IMR-90 (cell line): ENCODE measurements at regions not wholly inside any gene's neighbourhood (a gene's known extent, or its start where the extent isn't known, plus 50 kb on each side); places are given as distances from the start of the nearest gene placed in this dataset.
A peak's percentile ranks its signal among the peaks of the same experiment; 100 is the strongest.

Experiments
- ATAC-seq: fragments of 200-7000 bp; cut with Tn5 transposase; 2 replicates; pipeline ENCODE4 v1.9.1; 2020; ENCODE audit warnings: low read depth, mild to moderate bottlenecking, moderate library complexity
- BruUV-seq: library from RNA; stranded (reverse); fragments of 400-500 nt; replicated peaks from 2 replicates; lab custom pipeline; 2021; lab: Mats Ljungman, UMichigan
- CTCF ChIA-PET: fragments of 300-600 bp; formaldehyde crosslinking; extraction: SDS; loops from one replicate; lab custom pipeline; 2021; ENCODE audit warnings: antibody characterized with exemption; lab: Yijun Ruan, JAX
- POLR2A ChIA-PET: fragments of 300-600 bp; sonication (Branson Sonifier 250); formaldehyde crosslinking; loops from one replicate; lab custom pipeline; 2022; ENCODE audit warnings: antibody characterized with exemption; ENCODE audit not compliant: unreplicated experiment; lab: Charles Lee
- DNase-seq: peaks from one replicate; pipeline ENCODE4 v3.0.0; 2013
- H2AFZ ChIP-seq: replicated peaks from 2 replicates; pipeline ENCODE3; 2013; ENCODE audit warnings: low read length, mild to moderate bottlenecking; ENCODE audit not compliant: poor library complexity
- H2AK5ac ChIP-seq: 2 replicates; pipeline ENCODE4 v1.6.1; 2013; ENCODE audit warnings: low read depth, low read length, inconsistent platforms
- H2AK9ac ChIP-seq: replicated peaks from 2 replicates; pipeline ENCODE3; 2013; ENCODE audit warnings: mild to moderate bottlenecking, low read depth, low read length, moderate library complexity; ENCODE audit not compliant: poor library complexity
- H2BK120ac ChIP-seq: 2 replicates; pipeline ENCODE4 v1.6.1; 2013; ENCODE audit warnings: low read depth, low read length, inconsistent platforms
- H2BK15ac ChIP-seq: 3 replicates; pipeline ENCODE4 v1.6.1; 2013; ENCODE audit warnings: low read depth, low read length, inconsistent platforms
- H2BK20ac ChIP-seq: 2 replicates; pipeline ENCODE4 v1.6.1; 2013; ENCODE audit warnings: low read depth, mild to moderate bottlenecking, inconsistent platforms, low read length, moderate library complexity
- H2BK5ac ChIP-seq: 2 replicates; pipeline ENCODE4 v1.6.1; 2013; ENCODE audit warnings: mild to moderate bottlenecking, low read depth, low read length, inconsistent platforms; ENCODE audit not compliant: poor library complexity, severe bottlenecking
- H3K14ac ChIP-seq: replicated peaks from 2 replicates; pipeline ENCODE4 v1.6.1; 2013; ENCODE audit warnings: low read depth, low read length, inconsistent platforms
- H3K18ac ChIP-seq: 2 replicates; pipeline ENCODE4 v1.6.1; 2013; ENCODE audit warnings: low read depth, low read length, control low read depth
- H3K23ac ChIP-seq: 2 replicates; pipeline ENCODE4 v1.6.1; 2013; ENCODE audit warnings: low read depth, low read length, inconsistent platforms
- H3K27ac ChIP-seq: 2 replicates; pipeline ENCODE4 v1.5.1; 2013; ENCODE audit warnings: mild to moderate bottlenecking, control low read depth, low read length; ENCODE audit not compliant: insufficient read depth
- H3K27me3 ChIP-seq: 2 replicates; pipeline ENCODE4 v1.6.1; 2013; ENCODE audit warnings: low read length; ENCODE audit not compliant: control insufficient read depth, insufficient read depth
- H3K36me3 ChIP-seq: 2 replicates; pipeline ENCODE4 v1.6.1; 2013; ENCODE audit warnings: low read length, mixed read lengths; ENCODE audit not compliant: control insufficient read depth, insufficient read depth
- H3K4ac ChIP-seq: 2 replicates; pipeline ENCODE4 v1.6.1; 2013; ENCODE audit warnings: low read depth, low read length, inconsistent platforms
- H3K4me1 ChIP-seq: 2 replicates; pipeline ENCODE4 v1.6.1; 2013; ENCODE audit warnings: low read length, mixed read lengths; ENCODE audit not compliant: control insufficient read depth, insufficient read depth
- H3K4me2 ChIP-seq: 2 replicates; pipeline ENCODE4 v1.6.1; 2013; ENCODE audit warnings: low read depth, mild to moderate bottlenecking, control low read depth, low read length, moderate library complexity
- H3K4me3 ChIP-seq: 2 replicates; pipeline ENCODE4 v1.5.1; 2013; ENCODE audit warnings: low read depth, mild to moderate bottlenecking, control low read depth, low read length, moderate library complexity; ENCODE audit not compliant: insufficient read depth
- H3K56ac ChIP-seq: 2 replicates; pipeline ENCODE4 v1.6.1; 2013; ENCODE audit warnings: low read length, inconsistent platforms; ENCODE audit not compliant: insufficient read depth; ENCODE audit errors: extremely low read depth
- H3K79me1 ChIP-seq, 2 experiments: 2 replicates each; pipeline ENCODE4 v1.6.1; 2013; ENCODE audit warnings: low read length in 2 of 2, inconsistent platforms in 1 of 2, low read depth in 1 of 2
- H3K9ac ChIP-seq: 2 replicates; pipeline ENCODE4 v1.6.1; 2013; ENCODE audit warnings: low read depth, low read length, control low read depth
- H3K9me1 ChIP-seq: 2 replicates; pipeline ENCODE4 v1.6.1; 2013; ENCODE audit warnings: low read length, inconsistent platforms; ENCODE audit not compliant: insufficient read depth
- H3K9me3 ChIP-seq: 2 replicates; pipeline ENCODE4 v1.6.1; 2013; ENCODE audit warnings: low read length; ENCODE audit not compliant: control insufficient read depth, insufficient read depth
- H4K20me1 ChIP-seq: 2 replicates; pipeline ENCODE4 v1.6.1; 2013; ENCODE audit warnings: low read length, inconsistent platforms; ENCODE audit not compliant: insufficient read depth
- H4K5ac ChIP-seq: 2 replicates; pipeline ENCODE4 v1.6.1; 2013; ENCODE audit warnings: mild to moderate bottlenecking, low read depth, low read length, control low read depth
- H4K8ac ChIP-seq, 2 experiments: 2 replicates each; pipeline ENCODE4 v1.6.1; 2013; ENCODE audit warnings: low read depth in 2 of 2, low read length in 2 of 2, control low read depth in 1 of 2, inconsistent platforms in 1 of 2
- H4K91ac ChIP-seq: 2 replicates; pipeline ENCODE4 v1.6.1; 2013; ENCODE audit warnings: low read depth, low read length, inconsistent platforms; ENCODE audit not compliant: insufficient read depth
- CEBPB ChIP-seq: IDR thresholded peaks from 2 replicates; pipeline ENCODE4 v1.6.1; 2012; ENCODE audit warnings: low read depth, low read length, improper control_type of control experiment
- USF2 ChIP-seq: fragments of 150-350 bp; IDR thresholded peaks from 2 replicates; pipeline ENCODE4 v1.6.1; 2017; ENCODE audit warnings: mild to moderate bottlenecking, antibody characterized with exemption, low read length, low read depth
- WGBS, 2 experiments: methylation state at CpG; one replicate each; pipeline versions ENCODE4 v1.1.5 to v1.1.7; 2013; ENCODE audit warnings: missing lambda C conversion rate in 2 of 2; ENCODE audit not compliant: insufficient read length in 1 of 2; ENCODE audit errors: extremely low coverage in 2 of 2; 5-methylcytosine and 5-hydroxymethylcytosine counted together
- dilution Hi-C: fragments of 300-500 bp; cut with HindIII; formaldehyde crosslinking; loops from one replicate; pipeline ENCODE4 v1.14.3; 2018; ENCODE audit warnings: low sequenced_read_pairs; ENCODE audit not compliant: unreplicated experiment
- in situ Hi-C: fragments of 300-500 bp; cut with MboI; formaldehyde crosslinking; loops from 3 replicates; pipeline ENCODE4 v1.14.3; 2019; ENCODE audit warnings: low sequenced_read_pairs, inconsistent platforms, mixed read lengths
- intact Hi-C: fragments of 100-400 bp; cut with micrococcal nuclease; formaldehyde crosslinking; loops from 2 replicates; pipeline ENCODE4 v1.10.0; 2022

- Histone ChIP-seq H3K4me3 (no peak overlapping the region), H3K23ac (no peak overlapping the region), H3K14ac (no peak overlapping the region), H2AK5ac (no peak overlapping the region), H2BK120ac (no peak overlapping the region), H3K4me2 (no peak overlapping the region), H3K79me1 (no peaks in the 10 kb centered on the region), H3K9me1 (no peaks in the 10 kb centered on the region), H3K9ac (no peak overlapping the region), H2AK9ac (no peak overlapping the region), H4K5ac (no peak overlapping the region), H3K56ac (no peak overlapping the region), H4K8ac (no peak overlapping the region), H2AFZ (no peak overlapping the region), H2BK15ac (no peak overlapping the region), H3K18ac (no peak overlapping the region), H2BK20ac (no peak overlapping the region), H3K4me1 (no peaks in the 10 kb centered on the region), H3K27ac (no peak overlapping the region), H4K20me1 (no peaks in the 10 kb centered on the region), H3K9me3 (no peaks in the 10 kb centered on the region), H3K36me3 (no peaks in the 10 kb centered on the region), H4K91ac (no peak overlapping the region), H2BK5ac (no peak overlapping the region), H3K27me3 (no peaks in the 10 kb centered on the region), H3K4ac (no peak overlapping the region)
- in situ Hi-C loops (no loop called here), intact Hi-C loops (no loop called here), dilution Hi-C loops (no loop called here)
- WGBS, 2 experiments: no CpG with 5 or more reads among the region's 3 CpGs
- ATAC-seq: no peak
- no peak for DNase-seq
- ChIA-PET CTCF (interaction anchor here (0.5 to 0.7 kb wide), 3 partner anchors 19 to 1146 kb away, joined by 3 to 4 read pairs (median 3); no protein-coding TSS in a partner anchor), POLR2A (no interaction called here)
- no TSS peak for BruUV-seq
- no peak for TF ChIP-seq USF2
- 0 out of 2 replicates have a peak, but pooled peaks have one; percentile 8 for TF ChIP-seq CEBPB
Observed at GRCh38 chr5:100188339-100188738, 346.8 kb upstream of the FAM174A start.
